HG02852 (cell line): ENCODE measurements at regions not wholly inside any gene's neighbourhood (a gene's known extent, or its start where the extent isn't known, plus 50 kb on each side); places are given as distances from the start of the nearest gene placed in this dataset.
A peak's percentile ranks its signal among the peaks of the same experiment; 100 is the strongest.
"Not testable (repeated sequence)": the region's sequence is repeated elsewhere in the genome, so short reads cannot be mapped to it uniquely, and the experiment has no call there.

Experiments
- ATAC-seq: cut with Tn5 transposase; IDR thresholded peaks from one replicate; pipeline ENCODE4 v1.9.1; 2021; ENCODE audit warnings: mild to moderate bottlenecking, moderate library complexity; ENCODE audit not compliant: unreplicated experiment

DNA sequence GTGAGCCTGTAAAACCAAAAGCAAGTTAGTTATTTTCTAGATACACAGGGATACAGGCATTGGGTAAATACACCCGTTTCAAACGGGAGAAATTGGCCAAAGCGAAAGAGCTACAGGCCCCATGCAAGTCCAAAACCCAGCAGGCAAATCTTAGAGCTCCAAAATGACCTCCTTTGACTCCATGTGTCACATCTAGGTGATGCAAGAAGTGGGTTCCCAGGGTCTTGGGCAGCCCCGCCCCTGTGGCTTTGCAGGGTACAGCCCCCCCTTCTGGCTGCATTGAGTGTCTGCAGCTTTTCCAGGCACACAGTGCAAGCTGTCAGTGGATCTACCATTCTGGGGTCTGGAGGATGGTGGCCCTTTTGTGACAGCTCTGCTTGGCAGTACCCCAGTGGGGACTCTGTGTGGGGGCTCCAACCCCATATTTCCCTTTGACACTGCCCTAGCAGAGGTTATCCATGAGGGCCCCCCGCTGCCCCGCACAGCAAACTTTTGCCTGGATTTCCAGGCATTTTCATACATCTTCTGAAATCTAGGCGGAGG lies 1367.6 kb downstream of the CDH12 start:
- not testable (repeated sequence) for ATAC-seq

- ATAC-seq: not testable (repeated sequence)
These were observed 1368.7 kb downstream of the CDH12 start for GRCh38 chr5:21484498-21484889.

GRCh38 chr5:21483790-21484497 lies 1369.2 kb downstream of the CDH12 start:
- not testable (repeated sequence) for ATAC-seq

DNA sequence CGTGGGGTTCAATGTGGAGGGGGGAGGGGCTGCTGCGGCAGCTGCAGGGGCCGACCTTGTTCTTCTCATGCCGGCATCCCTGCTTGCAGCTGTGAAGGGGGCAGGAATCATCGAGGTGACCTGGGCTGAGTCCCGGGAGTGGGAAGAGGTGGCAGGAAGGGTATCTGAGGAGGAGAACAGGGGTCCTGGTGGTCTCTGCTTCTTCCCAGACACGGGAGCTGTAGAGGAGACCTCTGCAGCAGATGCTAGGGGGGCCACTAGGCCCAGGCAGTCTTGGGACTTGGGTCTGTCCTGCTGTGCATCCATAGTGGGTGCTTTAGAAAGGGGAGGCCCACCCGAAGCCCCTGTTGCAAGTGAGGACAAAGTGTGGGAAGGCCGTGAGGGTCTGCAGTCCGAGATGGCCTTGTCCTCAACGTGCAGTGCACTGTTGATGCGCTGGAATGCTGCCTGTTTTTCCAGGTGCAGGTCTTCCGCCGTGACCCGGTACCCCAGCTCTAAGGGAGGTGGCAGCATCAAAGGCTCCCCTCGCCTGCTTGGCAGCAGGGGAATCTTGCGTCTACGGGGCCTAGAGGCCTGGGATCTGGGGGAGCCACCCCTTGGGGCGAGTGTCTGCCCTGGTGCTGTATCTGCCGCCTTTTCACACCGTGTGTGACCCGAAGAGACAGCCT lies 1370.0 kb downstream of the CDH12 start:
- not testable (repeated sequence) for ATAC-seq

GRCh38 chr5:21482522-21482921 lies 1370.6 kb downstream of the CDH12 start:
- not testable (repeated sequence) for ATAC-seq

DNA sequence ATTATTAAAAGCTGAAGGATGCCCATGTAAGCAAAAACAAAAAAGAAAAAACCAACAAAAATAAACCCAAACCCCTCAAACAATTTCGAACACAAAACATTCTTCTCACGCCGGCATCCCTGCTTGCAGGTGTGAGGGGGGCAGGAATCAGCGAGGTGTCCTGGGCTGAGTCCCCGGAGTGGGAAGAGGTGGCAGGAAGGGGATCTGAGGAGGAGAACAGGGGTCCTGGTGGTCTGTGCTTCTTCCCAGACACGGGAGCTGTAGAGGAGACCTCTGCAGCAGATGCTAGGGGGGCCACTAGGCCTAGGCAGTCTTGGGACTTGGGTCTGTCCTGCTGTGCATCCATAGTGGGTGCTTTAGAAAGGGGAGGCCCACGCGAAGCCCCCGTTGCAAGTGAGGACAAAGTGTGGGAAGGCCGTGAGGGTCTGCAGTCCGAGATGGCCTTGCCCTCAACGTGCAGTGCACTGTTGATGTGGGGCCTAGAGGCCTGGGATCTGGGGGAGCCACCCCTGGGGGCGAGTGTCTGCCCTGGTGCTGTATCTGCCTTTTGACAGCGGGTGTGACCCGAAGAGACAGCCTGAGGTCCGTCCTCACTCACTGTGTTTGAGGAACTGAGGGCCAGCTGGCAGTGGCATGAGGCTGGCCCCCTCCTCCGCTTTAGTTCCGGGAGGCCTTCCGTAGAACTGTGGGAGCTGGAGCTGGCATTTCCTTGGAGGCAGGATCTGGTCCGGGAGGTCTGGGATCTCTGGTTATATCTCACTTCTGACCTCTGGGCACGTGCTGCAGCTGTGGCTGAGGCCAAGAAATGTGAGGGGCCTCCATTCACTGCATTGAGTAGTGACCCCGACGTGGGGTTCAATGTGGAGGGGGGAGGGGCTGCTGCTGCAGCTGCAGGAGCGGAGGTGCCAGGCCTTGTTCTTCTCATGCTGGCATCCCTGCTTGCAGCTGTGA lies 1371.5 kb downstream of the CDH12 start:
- ATAC-seq: not testable (repeated sequence)

- not testable (repeated sequence) for ATAC-seq
These were observed 1373.1 kb downstream of the CDH12 start for GRCh38 chr5:21480054-21480453.

GRCh38 chr5:21473981-21474380 lies 1379.2 kb downstream of the CDH12 start:
- ATAC-seq: not testable (repeated sequence)

GRCh38 chr5:21473436-21473835 lies 1379.7 kb downstream of the CDH12 start:
- ATAC-seq: not testable (repeated sequence)

DNA sequence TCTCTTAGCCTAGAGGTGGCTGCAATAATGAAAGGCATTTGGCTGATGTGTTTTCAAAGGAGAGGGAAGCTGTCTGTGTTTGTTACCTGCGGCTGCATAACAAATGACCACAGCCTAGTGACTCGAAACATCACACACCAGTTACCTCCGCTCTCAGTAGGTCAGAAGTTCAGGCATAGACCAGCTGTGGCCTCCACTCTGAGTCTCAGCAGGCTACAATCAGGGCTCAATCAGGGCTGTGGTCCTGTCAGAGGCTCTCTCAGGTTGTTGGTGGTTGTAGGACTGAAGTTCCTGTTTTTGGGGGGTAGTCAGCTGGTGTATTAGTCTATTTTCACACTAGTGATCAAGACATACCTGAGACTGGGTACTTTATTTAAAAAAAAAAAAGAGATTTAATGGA lies 1381.5 kb downstream of the CDH12 start:
- not testable (repeated sequence) for ATAC-seq

- ATAC-seq: not testable (repeated sequence)
These were observed 1383.5 kb downstream of the CDH12 start for GRCh38 chr5:21469523-21470101.

DNA sequence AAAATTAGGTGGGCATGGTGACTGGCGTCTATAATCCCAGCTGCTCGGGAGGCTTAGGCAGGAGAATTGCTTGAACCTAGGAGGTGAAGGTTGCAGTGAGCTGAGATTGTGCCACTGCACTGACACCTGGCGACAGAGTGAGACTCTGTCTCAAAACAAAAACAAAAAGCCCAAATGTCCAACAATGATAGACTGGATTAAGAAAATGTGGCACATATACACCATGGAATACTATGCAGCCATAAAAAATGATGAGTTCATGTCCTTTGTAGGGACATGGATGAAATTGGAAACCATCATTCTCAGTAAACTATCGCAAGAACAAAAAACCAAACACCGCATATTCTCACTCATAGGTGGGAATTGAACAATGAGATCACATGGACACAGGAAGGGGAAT lies 1385.6 kb downstream of the CDH12 start:
- ATAC-seq: not testable (repeated sequence)

DNA sequence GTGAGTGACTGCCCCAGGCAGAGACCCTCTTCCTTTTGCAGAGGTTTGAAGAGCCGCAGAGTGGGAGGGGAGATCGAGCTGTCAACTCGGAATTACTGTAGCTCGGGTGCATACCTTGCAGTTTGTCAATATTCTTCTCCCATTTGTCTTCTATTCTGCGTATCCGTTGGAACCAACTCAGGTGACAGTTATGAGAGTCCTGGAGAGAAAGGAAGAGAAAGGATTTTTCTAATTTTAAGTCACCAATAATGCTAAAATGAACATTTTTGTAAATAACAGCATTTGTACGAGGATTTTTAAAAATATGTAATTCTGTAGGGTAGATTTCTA lies 1393.4 kb downstream of the CDH12 start:
- not testable (repeated sequence) for ATAC-seq

DNA sequence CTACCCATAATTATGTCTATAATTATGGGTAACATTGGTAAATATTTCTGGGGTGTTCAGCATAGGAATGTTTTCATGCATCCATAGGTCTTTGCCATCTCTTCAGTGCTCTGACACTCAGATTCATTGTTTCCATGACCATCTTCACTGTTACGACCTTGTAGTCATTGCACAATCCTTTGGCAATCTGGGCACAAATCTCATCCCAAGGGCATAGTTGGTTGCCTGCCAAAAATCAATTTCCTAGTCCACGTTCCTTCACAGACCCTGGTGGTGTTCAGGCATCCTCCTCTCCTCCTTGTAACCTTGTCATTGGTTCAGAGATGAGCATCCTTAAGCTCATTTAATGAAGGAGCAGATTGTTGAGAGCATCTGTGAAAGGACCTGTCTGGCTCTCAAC lies 1400.7 kb downstream of the CDH12 start:
- no peak for ATAC-seq

DNA sequence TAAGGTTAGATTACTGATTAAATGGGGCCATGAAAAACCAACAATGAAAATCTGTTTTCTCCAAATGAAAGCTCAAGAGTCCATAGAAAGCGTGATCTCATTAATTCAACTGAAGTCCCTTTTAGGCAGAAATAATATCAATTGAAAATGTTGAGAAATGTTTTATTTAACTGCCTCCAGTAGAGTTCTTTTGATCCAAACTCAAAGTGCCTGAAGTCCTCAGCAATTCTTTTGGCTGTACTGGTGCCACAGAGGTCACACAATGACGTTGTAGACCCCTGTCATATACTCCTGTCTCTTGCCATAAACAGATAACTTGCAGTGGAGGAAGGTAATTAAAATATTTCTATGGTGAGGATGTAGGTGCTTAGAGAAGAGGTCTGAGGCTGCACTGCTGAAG lies 1420.5 kb downstream of the CDH12 start:
- no peak for ATAC-seq

GRCh38 chr5:21424907-21425306 lies 1428.2 kb downstream of the CDH12 start:
- no peak for ATAC-seq

- no peak for ATAC-seq
These were observed 1431.4 kb upstream of the CDH18 start for GRCh38 chr5:21419383-21419782.

DNA sequence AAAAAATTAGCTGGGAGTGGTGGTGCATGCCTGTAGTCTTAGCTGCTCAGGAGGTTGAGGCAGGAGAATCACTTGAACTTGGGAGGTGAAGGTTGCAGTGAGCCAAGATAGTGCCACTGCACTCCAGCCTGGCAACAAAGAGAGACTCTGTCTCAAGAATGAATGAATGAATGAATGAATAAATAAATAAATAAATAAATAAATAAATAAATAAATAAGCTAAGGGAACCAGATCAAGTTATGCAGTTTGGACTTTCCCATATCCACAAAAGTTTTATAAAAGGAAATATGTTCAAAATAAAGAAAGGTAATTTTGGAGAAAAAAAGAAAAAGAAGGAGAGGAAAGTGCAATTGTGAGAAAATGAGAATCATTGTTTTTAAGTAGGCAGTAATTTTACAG lies 1414.1 kb upstream of the CDH18 start:
- not testable (repeated sequence) for ATAC-seq

- no peak for ATAC-seq
These were observed 1410.5 kb upstream of the CDH18 start for GRCh38 chr5:21398511-21398910.

GRCh38 chr5:21397693-21398092 lies 1409.7 kb upstream of the CDH18 start:
- peak; percentile 82 for ATAC-seq

DNA sequence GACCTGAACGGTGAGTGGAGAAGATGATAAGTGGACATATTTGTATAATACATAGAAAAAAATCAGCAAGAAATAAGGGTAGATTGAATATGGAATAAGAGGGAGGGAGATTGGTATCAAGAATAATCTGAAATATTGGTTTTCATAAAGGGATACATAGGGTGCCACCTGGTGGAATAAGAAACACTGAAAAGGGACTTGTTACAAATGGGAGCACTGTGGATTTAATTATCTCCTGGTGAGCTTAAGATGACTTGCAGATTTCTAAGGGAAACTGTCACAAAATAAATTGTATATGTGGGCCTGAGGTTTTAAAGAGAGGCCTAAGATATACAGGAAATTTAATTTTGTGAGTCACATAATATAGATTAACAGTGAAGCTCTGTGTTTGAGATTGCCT lies 1403.5 kb upstream of the CDH18 start:
- no peak for ATAC-seq
